CD4-positive, alpha-beta T cell treated with Interleukin-2 at 100 ng/mL for 4 hours (primary cell): ENCODE measurements at regions not wholly inside any gene's neighbourhood (a gene's known extent, or its start where the extent isn't known, plus 50 kb on each side); places are given as distances from the start of the nearest gene placed in this dataset.
"Not testable (repeated sequence)": the region's sequence is repeated elsewhere in the genome, so short reads cannot be mapped to it uniquely, and the experiment has no call there.

Experiments
- DNase-seq: peaks from one replicate; pipeline ENCODE4 v3.0.0-alpha.2; 2020; ENCODE audit warnings: low spot score

DNA sequence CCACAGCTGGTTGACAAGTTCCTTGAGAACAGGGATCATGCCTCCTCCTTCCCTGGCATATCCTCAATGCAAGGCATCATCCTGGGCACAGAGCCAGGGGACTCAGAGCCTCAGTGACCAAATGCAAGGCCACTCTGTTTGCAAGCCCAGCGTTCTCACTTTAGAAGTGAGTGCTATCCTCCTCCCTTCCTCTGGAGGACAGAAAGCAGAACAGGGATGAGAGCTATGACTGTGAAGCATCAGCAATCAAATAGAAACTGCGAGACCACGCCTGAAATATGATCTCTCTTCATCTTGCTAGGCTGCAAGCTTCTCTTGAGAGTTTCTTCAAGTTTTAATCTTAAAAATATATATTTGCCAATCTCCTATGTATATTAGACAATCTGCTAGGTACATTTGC lies 119.8 kb downstream of the LRATD1 start:
- DNase-seq, result no peak

DNA sequence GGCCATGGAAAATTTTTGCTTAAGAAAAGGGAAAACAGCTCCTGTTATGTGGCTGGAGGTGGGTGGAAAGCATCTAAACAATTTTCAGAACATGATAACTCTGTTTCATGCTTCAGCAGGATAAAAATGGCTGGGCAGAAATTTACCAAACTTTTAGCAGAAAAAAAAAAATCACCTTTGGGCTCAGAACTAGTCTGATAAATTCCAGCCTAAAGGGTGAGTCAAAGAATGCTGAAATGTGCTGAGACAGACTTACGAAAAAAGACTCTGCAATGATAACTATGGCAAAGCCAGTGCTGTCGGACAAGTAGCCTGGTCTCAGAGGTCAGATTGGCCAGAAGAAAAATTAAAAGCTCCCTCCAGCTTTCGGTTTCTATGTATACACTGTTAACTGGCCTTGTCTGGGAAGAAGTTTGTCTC lies 123.6 kb downstream of the LRATD1 start:
- no peak for DNase-seq

DNA sequence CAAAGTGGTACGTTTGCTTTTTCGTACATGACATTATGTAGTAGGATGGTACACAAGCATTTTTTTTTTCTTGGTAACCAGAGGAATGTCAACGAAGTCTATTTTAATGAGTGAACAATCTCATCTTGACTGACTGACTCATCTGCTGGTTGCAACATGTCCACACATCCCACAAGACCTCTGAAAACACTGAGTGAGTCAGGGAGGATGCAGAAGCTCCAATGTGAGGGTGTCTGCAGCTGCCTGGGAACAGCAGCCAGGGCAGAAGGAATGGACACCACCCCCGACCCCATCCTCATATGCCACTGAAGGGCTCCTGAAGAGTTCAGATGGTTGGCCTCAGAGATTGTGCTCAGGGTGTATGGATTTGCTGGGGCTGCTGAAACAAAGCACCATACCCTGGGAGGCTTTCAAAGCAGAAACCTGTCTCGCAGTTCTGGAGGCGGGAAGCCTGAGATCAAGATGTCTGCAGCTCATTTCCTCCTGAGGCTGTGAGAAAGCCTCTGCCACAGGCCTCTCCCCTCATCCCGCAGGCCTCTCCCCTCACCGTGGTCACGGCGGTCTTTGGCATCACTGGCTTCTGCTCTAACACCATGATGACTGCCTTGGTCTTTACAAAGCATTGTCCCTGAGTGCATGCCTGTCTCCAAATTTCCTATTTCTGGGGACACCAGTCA lies 124.6 kb downstream of the LRATD1 start:
- DNase-seq, result no peak

DNA sequence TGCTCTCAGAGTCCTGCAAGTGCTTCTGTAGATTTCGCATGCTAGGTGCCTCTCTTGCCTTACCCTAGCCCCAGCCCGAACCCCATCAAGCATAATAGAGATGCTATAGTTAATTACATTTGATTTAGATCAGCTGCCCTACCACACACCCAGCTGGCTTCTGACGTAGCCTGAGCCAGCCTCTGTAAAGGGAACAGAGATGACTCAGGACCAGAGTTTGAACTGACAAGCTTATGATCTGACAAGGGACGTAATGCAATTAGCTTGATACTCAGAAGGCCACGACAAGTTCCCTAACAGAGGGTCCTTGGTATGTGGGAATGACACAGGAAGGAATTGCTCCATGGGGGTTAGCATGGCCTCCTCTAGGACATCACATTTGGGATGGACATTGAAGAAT lies 126.6 kb downstream of the LRATD1 start:
- DNase-seq, result no peak

DNA sequence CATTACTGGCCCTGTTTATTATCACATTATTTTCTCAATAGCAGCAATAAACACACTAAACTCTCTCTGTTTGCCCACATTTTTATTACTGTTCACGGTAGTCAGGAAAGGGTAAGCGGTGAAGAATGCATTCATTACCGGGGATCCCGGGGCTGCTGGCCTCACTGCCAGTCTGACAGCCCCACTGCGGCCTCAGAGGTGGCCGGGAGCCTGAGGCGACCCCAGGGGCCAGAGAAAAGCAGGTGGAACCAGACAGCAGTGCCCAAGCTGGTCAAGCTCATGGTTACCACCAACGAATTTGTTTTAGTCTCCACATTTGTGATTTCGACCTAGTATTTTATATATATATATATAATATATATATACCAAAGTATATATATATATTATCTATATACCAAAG lies 127.7 kb downstream of the LRATD1 start:
- no peak for DNase-seq

DNA sequence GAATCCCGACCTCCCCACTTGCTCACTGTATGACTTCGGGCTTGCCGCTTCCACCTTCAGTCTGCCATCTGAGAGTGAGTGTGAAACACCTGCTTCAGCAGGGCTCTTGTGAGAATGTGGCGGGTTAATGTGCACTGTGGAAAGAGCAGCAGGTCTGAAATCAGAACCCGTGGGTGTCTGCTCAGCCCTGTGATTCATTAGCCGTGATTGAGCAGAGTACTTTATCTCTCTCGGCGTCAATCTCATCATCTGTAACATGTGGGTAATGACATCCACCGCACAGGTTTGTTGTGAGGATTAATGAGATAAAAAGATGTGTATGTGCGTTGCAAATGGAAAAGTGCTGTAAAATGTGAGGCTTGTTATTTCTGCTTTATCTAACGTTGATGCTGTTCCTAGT lies 128.6 kb downstream of the LRATD1 start:
- no peak for DNase-seq

DNA sequence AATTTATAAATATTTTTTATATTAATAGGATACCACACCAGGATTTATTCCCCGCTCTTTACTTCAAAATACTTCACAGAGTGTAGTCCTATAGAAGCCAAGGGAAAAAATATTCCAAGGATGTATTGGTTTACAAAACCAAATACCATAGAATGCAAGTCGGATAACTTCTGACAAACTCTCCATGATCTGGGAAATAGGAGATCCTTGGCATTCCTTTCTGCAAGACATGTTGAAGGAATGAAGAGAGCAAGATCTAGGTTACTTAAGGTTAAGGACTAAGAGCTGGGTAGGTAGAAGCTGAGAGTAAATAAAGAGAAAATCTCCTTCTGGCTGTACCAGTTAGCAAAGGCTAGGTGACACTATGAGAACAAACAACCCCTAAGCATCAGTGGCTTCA lies 141.2 kb downstream of the LRATD1 start:
- DNase-seq, result no peak

DNA sequence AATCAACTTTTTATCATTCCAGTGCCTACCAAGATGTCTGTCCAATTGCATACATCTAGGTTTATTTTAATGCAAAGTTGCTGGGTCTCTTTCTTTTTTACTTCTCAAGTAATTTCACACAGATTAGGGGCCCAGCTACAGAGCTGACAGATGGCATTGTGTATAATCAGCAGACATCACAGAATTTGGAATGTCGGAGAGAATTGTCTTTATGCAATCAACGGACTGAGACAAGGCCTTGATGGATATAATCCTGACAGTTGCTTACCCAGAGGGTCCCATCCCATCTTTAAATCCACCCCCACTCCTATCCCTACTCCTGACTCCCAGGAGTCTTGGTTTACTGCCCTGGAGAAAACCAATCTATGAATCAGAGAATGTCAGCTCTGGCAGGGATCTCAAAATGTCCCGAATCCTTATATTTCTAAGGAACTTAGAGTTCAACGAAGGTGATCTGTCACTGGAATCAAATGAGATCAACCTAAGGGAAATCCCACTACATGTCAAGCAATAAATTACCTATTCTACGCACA lies 142.0 kb downstream of the LRATD1 start:
- DNase-seq, result no peak

DNA sequence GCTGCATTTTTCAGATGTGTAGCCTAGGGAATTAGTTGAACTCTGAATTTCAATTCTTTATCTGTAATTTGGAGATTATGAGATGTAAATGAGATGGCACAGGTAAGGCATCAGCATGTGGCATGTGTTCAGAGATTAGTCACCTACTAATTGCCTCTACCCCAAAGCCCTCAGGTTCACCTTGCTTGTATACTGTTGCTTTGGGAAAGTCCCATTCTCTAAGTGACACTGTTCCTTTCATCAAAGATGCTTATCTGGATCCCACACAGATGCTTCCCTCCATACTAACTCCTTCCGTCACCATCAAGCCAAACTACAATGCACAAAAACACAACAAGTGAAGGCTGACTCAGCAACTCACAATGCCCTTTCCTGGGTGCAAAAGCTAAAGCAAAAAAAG lies 143.7 kb downstream of the LRATD1 start:
- DNase-seq, result no peak

DNA sequence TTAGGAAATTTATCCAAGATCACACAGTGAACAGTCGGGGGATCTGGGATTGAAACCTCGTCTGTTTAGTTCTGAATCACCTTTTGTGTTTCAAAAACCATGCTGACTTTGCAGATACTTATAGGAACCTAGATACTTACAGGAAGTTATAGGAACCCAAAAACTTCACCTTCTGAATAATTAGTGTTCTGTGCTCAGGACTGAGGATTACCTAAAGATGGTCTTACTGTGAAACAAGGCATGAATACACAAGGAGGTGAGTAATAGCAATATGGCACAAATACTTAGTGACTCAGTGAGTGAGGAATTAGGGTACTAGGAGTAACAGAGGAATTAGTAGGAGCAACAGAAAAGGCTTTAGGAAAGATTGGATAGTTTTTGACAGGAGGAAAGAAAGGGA lies 145.5 kb downstream of the LRATD1 start:
- no peak for DNase-seq

DNA sequence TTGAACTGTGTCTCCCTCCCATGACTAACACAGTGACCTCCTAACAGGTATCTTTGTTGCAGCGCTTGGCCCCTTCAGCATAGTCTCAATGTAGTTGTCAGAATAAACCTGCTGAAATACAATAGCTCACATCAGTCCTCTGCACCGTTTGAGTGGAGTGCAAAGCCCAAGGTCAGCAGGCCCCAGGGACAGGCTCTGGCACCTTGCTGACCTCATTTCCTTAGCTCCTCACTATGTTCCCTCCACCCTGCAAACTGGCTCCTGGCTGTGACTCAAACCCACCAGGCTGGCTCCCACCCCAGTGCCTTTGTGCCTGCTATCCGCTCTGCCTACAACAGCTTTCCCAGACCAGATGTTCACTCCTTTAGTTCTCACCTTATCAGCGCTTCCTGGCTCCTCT lies 146.7 kb downstream of the LRATD1 start:
- DNase-seq, result no peak

DNA sequence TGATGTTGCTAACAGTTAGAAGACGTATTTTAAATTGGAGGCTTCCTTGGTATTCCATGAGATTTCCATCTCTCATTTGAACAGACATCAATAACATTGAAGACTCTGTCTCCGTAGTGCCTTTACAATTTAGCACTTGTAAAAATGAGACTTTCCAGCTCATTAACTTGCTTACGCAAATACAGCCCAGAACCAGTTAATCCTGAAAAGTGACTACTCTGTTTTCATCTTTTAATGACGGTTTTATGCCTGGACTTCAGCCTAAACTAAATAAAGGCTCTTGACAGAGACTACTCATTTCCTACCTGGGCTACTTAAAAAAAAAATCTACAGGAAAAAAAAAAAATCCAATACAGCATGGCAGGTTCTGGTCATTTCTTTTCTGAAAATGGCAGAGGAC lies 148.6 kb downstream of the LRATD1 start:
- no peak for DNase-seq

DNA sequence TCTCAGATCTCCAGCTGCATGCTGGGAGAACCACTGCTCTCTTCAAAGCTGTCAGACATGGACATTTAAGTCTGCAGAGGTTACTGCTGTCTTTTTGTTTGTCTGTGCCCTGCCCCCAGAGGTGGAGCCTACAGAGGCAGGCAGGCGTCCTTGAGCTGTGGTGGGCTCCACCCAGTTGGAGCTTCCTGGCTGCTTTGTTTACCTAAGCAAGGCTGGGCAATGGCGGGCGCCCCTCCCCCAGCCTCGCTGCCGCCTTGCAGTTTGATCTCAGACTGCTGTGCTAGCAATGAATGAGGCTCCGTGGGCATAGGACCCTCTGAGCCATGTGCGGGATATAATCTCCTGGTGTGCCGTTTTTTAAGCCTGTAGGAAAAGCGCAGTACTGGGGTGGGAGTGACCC lies 156.3 kb downstream of the LRATD1 start:
- DNase-seq, result not testable (repeated sequence)

DNA sequence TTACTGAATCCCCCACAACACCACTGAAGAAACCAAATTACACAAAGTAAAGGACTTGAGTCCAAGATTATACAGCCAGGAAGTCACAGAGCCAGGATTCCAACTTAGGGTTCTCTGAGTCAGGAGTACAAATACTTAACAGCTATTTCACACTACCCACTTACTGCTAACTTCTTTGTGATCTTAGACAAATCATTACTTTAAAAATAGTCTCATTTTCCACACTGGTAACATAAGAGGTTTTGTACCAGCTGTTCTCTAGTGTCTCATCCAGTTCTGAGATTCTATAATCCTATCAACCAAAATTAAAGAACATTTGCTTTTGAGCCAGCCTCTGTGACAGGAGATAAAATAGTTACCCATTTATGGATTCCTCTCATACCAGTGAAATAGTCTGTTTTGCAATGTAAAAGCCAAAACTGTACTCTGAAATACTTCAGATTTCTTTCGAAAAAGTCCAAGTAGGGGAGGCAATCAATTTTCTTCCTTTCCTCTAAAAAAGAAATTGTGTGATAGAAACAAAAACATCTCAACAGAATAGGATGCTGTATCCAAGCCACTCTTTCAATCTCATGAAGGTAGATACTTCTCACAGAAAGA lies 157.6 kb downstream of the LRATD1 start:
- DNase-seq, result no peak

DNA sequence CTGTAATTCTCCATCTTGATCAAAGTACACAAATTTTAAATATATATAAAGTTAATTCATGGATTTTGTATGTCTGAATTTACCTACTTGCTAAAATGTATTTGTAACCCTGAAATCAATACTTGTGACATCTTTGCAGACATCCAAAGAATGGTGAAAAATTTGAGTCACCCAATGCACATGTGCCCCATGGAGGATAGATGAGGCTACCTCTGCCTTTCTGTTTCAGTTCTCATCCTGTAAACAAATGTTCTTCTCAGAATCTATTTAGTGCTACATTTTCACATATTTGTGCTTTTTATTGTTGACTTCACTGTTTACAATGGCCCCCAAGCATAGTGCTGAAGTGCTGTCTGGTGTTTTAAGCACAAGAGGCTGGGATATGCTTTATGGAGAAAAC lies 171.5 kb downstream of the LRATD1 start:
- no peak for DNase-seq

DNA sequence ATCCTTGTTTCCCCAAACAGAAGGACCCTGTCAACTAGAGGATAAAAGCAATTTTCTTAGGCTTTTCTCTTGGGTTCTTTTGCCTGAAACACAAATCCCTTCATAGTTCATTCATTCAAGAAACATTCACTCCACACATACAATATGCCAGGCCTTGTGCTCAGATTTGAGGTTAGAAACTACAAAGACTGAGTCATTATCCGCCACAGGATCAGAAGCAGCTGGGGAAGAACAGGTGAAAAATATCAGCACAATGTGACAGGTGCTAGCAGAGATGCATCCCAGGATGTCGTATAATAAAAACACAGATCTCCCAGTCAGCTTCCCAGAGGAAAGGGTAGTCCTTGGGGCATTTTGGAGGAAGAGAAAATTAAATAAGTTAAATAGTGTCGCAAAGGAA lies 172.4 kb downstream of the LRATD1 start:
- DNase-seq, result no peak

DNA sequence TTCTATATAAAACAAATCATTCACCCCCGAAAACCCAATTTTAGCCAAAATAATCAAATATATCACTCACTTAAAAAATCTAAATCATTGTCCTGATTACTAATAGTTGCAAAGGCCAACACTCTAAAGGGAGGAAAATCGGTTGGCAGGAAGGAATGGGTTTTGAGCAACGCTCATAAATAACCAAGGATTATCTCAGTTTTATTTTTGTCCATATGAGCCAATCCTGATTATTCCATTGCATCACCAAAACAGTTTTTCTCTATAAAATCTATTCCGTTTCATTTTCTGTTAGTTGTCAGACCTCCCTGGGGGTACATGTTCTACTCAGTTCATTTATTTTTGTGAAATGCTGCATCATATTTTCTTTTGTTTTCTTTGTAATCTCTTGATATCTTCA lies 174.1 kb downstream of the LRATD1 start:
- DNase-seq, result no peak

DNA sequence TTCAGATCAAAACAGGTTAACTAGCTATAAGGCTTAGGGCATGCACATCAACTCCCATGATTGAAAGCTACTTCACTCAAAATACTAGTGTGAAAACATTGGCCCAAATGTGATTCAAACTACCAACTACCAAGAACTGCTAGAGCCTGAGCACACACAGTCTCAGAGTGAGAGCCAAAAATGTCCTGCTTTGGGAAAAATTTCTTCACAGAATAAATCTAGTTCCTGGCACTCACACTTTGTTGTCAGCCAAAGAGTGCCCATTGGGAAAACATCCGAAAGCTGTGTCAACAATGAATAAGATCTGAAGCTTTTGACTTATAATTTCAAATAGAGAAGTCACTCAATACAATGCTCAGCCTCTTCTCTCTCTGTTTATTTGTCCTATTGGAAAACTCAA lies 182.7 kb downstream of the LRATD1 start:
- no peak for DNase-seq

DNA sequence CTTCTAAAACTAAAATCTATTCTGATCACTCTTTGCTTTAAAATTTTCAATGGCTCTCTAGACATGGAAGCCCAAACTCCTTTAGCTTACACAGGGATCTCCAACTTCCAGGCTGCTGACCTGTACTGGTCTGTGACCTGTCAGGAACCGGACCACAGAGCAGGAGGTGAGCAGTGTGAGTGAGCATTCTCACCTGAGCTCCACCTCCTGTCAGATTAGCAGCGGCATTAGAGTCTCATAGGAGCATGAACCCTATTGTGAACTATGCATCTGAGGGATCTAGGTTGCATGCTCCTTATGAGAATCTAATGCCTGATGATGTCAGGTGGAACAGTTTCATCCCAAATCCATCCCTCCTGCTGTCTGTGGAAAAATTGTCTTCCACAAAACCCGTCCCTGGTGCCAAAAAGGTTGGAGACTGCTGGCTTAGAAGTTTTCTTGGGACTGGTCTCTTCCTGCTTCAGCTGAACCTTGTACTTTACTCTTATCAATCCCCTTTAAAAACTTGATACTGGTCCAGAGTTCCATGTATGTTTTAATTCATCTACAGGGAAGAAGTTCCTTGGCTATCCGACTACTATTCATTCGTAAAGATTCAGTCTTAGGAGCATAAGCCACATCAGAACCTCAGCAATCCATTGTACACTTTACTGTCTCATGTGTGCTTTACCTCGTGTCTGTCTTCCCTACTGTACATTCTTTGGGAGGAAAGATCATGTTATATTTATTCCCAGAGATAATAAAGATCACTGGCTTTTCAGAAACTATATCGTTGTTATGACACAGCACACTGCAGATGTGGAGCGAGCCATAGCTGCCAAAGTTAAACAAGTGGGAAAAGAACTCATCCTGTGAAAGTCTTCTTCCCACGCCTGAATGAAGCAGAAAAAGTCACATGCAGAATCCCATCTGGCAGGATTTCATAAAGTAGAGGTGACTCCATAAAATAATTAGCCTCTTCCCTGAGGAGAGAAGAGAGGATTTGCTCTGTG lies 183.8 kb downstream of the LRATD1 start:
- no peak for DNase-seq

DNA sequence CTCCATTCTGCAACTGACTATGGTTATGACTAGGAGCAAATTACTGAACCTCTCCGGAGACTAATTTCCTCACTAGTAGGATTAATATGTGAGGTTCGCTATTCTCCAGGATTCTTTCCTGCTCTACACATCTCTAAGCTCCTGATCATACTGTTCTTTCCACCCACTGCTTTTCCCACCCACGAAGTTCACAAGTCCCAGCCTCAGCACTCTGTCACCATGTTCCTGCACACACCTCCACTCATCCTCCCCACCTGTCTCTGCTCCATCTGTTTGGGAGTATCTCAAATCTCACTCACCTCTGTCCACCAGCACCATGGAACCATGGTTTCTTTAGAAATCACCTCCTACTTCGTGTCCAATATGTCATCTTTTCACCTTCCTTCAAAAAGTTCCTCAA lies 185.3 kb downstream of the LRATD1 start:
- DNase-seq, result no peak

DNA sequence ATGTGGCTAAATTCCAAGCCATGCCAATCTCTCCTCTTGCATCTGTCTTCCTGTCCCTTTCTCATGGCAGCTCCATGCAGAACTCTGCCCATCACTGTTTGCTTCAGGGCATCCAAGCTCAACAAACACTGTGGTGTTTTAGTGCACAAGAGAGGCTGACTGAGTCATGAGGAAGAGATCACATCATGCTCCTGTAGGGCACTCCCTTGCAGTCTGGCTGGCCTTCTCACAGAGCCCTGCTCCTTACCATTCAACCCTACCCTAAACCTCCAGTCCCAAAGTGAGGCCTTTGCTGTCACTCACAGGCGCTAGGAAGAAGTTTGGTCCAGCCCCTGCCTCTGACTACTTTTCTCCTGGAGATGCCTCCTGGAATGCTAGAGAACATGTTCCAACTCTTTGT lies 194.0 kb downstream of the LRATD1 start:
- no peak for DNase-seq

DNA sequence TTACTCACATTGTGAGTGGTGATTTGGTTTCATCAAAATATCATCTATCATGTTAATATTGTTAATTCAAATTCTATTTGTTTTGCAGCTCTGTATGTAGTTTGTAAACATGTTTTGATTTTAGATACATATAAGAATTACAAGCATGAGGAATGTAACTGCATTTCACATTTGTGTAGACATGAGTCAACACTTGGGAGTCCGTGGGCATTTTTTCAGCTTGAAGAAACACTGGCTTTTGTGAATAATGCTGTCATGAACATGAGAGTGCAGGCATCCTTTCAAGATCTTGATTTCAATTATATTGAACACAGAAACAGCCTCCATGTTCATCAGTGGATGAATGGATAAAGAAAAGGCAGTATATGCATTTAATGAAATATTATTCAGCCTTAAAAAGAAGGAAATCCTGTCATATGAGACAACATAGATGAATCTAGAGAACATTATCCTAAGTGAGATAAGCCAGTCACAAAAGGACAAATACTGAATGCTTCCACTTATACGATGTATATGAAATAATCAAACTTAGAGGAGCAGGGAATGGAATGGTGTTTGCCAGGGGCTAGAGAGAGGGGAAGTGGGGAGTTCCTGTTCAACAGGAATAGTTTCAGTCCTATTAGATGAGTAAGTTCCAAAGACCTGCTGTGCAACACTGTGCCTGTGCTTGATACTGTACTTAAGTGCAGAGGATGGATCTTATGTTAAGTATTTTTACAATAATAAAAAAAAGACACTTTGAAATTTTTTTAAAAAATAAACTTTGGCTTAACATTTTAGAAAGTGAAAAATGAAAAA lies 194.9 kb downstream of the LRATD1 start:
- DNase-seq, result no peak
